ENCODE measurements at regions not wholly inside any gene's neighbourhood (a gene's known extent, or its start where the extent isn't known, plus 50 kb on each side); places are given as distances from the start of the nearest gene placed in this dataset.

DNA sequence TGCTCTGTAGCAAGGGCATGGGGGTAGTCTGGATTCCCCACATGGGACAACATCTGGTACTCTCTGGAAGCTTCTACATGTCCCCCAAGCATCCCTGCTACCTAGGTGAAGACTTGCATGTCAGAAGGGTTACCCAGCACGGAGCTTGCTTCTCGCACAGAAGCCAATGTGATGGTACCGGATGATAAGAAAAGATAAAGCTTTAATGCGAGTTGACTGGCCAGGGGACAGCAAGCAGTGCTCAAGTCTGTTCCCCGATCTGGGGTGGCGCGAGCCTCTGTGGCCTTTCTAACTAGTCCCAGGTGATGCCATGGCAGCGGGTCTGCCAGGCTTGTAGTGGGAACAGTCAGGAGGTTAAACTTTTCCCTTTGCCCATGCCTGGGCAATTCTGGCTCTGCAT lies 70.0 kb upstream of the TIAM2 start:
- TF ChIP-seq, protein P1, sequence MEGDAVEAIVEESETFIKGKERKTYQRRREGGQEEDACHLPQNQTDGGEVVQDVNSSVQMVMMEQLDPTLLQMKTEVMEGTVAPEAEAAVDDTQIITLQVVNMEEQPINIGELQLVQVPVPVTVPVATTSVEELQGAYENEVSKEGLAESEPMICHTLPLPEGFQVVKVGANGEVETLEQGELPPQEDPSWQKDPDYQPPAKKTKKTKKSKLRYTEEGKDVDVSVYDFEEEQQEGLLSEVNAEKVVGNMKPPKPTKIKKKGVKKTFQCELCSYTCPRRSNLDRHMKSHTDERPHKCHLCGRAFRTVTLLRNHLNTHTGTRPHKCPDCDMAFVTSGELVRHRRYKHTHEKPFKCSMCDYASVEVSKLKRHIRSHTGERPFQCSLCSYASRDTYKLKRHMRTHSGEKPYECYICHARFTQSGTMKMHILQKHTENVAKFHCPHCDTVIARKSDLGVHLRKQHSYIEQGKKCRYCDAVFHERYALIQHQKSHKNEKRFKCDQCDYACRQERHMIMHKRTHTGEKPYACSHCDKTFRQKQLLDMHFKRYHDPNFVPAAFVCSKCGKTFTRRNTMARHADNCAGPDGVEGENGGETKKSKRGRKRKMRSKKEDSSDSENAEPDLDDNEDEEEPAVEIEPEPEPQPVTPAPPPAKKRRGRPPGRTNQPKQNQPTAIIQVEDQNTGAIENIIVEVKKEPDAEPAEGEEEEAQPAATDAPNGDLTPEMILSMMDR (conservative IDR thresholded peaks at IDR 0.05): no peak
- no peak for TF ChIP-seq ZFX (IDR thresholded peaks at IDR 0.05)

All from C4-2B (cell line).